HL-60 (cell line): ENCODE measurements at regions not wholly inside any gene's neighbourhood (a gene's known extent, or its start where the extent isn't known, plus 50 kb on each side); places are given as distances from the start of the nearest gene placed in this dataset.

Source experiments
- GABPA ChIP-seq: IDR thresholded peaks from 2 replicates; pipeline ENCODE4 v1.6.1; 2012; ENCODE audit warnings: low read depth
- POLR2AphosphoS5 ChIP-seq: IDR thresholded peaks from 2 replicates; pipeline ENCODE4 v1.6.1; 2012; ENCODE audit warnings: low read depth
- SPI1 ChIP-seq: IDR thresholded peaks from 2 replicates; pipeline ENCODE4 v1.6.1; 2012; ENCODE audit warnings: low read depth, mild to moderate bottlenecking, borderline replicate concordance
- TF ChIP-seq, protein P1 (sequence below): IDR thresholded peaks from one replicate; pipeline ENCODE4 v1.5.1; 2011; ENCODE audit warnings: low read length, control low read depth, inconsistent platforms; ENCODE audit not compliant: insufficient read depth
- TF ChIP-seq, protein P2 (sequence below): IDR thresholded peaks from 2 replicates; pipeline ENCODE4 v1.6.1; 2012; ENCODE audit warnings: low read depth; ENCODE audit not compliant: insufficient replicate concordance

DNA sequence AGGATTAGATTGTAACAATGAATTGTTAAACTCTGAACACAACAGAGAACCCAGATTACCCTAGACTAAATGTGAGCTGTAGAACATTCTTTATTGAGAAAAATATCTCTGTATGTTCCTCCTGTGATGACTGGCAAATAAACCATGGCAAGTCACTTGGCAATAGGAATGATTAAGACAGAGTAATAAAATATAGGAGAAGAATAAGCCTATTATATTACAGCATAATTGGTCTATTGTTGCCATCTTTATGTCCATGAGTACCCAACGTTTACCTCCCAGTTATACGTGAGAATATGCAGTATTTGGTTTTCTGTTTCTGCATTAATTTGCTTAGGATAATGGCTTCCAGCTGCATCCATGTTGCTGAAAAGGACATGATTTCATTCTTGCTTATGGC, 211.2 kb upstream of the AVPR1A start:
- TF ChIP-seq, protein P1, sequence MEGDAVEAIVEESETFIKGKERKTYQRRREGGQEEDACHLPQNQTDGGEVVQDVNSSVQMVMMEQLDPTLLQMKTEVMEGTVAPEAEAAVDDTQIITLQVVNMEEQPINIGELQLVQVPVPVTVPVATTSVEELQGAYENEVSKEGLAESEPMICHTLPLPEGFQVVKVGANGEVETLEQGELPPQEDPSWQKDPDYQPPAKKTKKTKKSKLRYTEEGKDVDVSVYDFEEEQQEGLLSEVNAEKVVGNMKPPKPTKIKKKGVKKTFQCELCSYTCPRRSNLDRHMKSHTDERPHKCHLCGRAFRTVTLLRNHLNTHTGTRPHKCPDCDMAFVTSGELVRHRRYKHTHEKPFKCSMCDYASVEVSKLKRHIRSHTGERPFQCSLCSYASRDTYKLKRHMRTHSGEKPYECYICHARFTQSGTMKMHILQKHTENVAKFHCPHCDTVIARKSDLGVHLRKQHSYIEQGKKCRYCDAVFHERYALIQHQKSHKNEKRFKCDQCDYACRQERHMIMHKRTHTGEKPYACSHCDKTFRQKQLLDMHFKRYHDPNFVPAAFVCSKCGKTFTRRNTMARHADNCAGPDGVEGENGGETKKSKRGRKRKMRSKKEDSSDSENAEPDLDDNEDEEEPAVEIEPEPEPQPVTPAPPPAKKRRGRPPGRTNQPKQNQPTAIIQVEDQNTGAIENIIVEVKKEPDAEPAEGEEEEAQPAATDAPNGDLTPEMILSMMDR: no peak
- TF ChIP-seq POLR2AphosphoS5: no peak
- TF ChIP-seq GABPA: no peak
- TF ChIP-seq, protein P2, sequence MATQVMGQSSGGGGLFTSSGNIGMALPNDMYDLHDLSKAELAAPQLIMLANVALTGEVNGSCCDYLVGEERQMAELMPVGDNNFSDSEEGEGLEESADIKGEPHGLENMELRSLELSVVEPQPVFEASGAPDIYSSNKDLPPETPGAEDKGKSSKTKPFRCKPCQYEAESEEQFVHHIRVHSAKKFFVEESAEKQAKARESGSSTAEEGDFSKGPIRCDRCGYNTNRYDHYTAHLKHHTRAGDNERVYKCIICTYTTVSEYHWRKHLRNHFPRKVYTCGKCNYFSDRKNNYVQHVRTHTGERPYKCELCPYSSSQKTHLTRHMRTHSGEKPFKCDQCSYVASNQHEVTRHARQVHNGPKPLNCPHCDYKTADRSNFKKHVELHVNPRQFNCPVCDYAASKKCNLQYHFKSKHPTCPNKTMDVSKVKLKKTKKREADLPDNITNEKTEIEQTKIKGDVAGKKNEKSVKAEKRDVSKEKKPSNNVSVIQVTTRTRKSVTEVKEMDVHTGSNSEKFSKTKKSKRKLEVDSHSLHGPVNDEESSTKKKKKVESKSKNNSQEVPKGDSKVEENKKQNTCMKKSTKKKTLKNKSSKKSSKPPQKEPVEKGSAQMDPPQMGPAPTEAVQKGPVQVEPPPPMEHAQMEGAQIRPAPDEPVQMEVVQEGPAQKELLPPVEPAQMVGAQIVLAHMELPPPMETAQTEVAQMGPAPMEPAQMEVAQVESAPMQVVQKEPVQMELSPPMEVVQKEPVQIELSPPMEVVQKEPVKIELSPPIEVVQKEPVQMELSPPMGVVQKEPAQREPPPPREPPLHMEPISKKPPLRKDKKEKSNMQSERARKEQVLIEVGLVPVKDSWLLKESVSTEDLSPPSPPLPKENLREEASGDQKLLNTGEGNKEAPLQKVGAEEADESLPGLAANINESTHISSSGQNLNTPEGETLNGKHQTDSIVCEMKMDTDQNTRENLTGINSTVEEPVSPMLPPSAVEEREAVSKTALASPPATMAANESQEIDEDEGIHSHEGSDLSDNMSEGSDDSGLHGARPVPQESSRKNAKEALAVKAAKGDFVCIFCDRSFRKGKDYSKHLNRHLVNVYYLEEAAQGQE: no peak
- no peak for TF ChIP-seq SPI1
